Endothelial cell of umbilical vein (primary cell): ENCODE measurements at regions not wholly inside any gene's neighbourhood (a gene's known extent, or its start where the extent isn't known, plus 50 kb on each side); places are given as distances from the start of the nearest gene placed in this dataset.

Experiments used
- BruUV-seq: library from RNA; stranded (reverse); fragments of 400-500 nt; replicated peaks from 2 replicates; lab custom pipeline; 2021; lab: Mats Ljungman, UMichigan
- CTCF ChIA-PET: fragments of 300-600, 350-600 bp; sonication (Branson Sonifier 250); formaldehyde crosslinking; loops from one replicate; lab custom pipeline; 2021; ENCODE audit warnings: antibody characterized with exemption, inconsistent platforms; lab: Charles Lee
- POLR2A ChIA-PET: fragments of 300-600, 350-600 bp; sonication (Branson Sonifier 250); formaldehyde crosslinking; loops from one replicate; lab custom pipeline; 2021; ENCODE audit warnings: antibody characterized with exemption, inconsistent platforms; lab: Charles Lee
- DNase-seq: peaks from one replicate; pipeline ENCODE4 v3.0.0-alpha.2; 2011; ENCODE audit warnings: low read depth, low spot score
- FAIRE-seq: peaks from 2 replicates; lab custom pipeline; 2011; peaks lifted over from hg19 to GRCh38; lab: Jason Lieb, UNC
- H2AFZ ChIP-seq: 2 replicates; pipeline ENCODE4 v1.6.0; 2012; ENCODE audit warnings: low read depth, low read length, control low read depth, inconsistent platforms
- H3K27ac ChIP-seq: 2 replicates; pipeline ENCODE4 v1.5.1; 2011; ENCODE audit warnings: low read depth, mild to moderate bottlenecking, control low read depth, low read length, moderate library complexity; ENCODE audit not compliant: insufficient read depth
- H3K27me3 ChIP-seq, 2 experiments: 2 replicates each; pipeline versions ENCODE4 v1.6.0 to v1.6.1; 2011; ENCODE audit warnings: low read length in 2 of 2, mixed read lengths in 1 of 2; ENCODE audit not compliant: control insufficient read depth in 2 of 2, insufficient read depth in 2 of 2
- H3K36me3 ChIP-seq, 2 experiments: 2 replicates in 1 of 2; 3 replicates in 1 of 2; pipeline ENCODE4 v1.5.1; 2011; ENCODE audit warnings: low read length in 2 of 2, mild to moderate bottlenecking in 1 of 2, moderate library complexity in 1 of 2; ENCODE audit not compliant: control insufficient read depth in 2 of 2, insufficient read depth in 2 of 2; ENCODE audit errors: extremely low read depth in 1 of 2
- H3K4me1 ChIP-seq: 3 replicates; pipeline ENCODE4 v1.5.1; 2011; ENCODE audit warnings: mild to moderate bottlenecking, low read length; ENCODE audit not compliant: control insufficient read depth, insufficient read depth; ENCODE audit errors: extremely low read depth
- H3K4me2 ChIP-seq: 2 replicates; pipeline ENCODE4 v1.6.1; 2011; ENCODE audit warnings: low read length, control low read depth, mixed read lengths; ENCODE audit not compliant: insufficient read depth
- H3K4me3 ChIP-seq, 3 experiments: fragments of 200-600 bp in 1 of 3; sonication (generic), shearing (Covaris generic) in 1 of 3; replicated peaks in 1 of 3; 2 replicates each; pipeline ENCODE4 v1.5.1; 2011 to 2016; ENCODE audit warnings: control low read depth in 3 of 3, low read length in 3 of 3, mild to moderate bottlenecking in 2 of 3, inconsistent platforms in 1 of 3, low read depth in 1 of 3, moderate library complexity in 1 of 3; ENCODE audit not compliant: insufficient read depth in 1 of 3
- H3K79me2 ChIP-seq: 2 replicates; pipeline ENCODE4 v1.6.0; 2012; ENCODE audit warnings: low read length, inconsistent platforms; ENCODE audit not compliant: control insufficient read depth, insufficient read depth
- H3K9ac ChIP-seq: replicated peaks from 2 replicates; pipeline ENCODE3; 2011; ENCODE audit warnings: low read length, control low read depth; ENCODE audit not compliant: insufficient read depth; ENCODE audit errors: extremely low read depth
- H3K9me1 ChIP-seq: replicated peaks from 3 replicates; pipeline ENCODE4 v1.6.0; 2011; ENCODE audit warnings: mild to moderate bottlenecking, low read length; ENCODE audit not compliant: control insufficient read depth, insufficient read depth; ENCODE audit errors: extremely low read depth
- H3K9me3 ChIP-seq: replicated peaks from 2 replicates; pipeline ENCODE4 v1.5.1; 2012; ENCODE audit warnings: low read length, inconsistent platforms; ENCODE audit not compliant: control insufficient read depth, insufficient read depth
- H4K20me1 ChIP-seq: replicated peaks from 2 replicates; pipeline ENCODE3; 2011; ENCODE audit warnings: mild to moderate bottlenecking, low read length; ENCODE audit not compliant: control insufficient read depth, insufficient read depth; ENCODE audit errors: extremely low read depth
- CTCF ChIP-seq, 2 donors: IDR thresholded peaks; 1 replicate in 1 of 2; 2 replicates in 1 of 2; pipeline ENCODE4 v1.5.1; 2011; ENCODE audit warnings: low read length in 2 of 2, mild to moderate bottlenecking in 2 of 2, moderate library complexity in 2 of 2, control low read depth in 1 of 2, inconsistent platforms in 1 of 2, low read depth in 1 of 2; ENCODE audit not compliant: insufficient read depth in 1 of 2; ENCODE audit errors: extremely low read depth in 1 of 2
- EZH2 ChIP-seq: IDR thresholded peaks from 2 replicates; pipeline ENCODE4 v1.6.1; 2012; ENCODE audit warnings: borderline replicate concordance, low read depth, mild to moderate bottlenecking, moderate library complexity, low read length, inconsistent platforms; ENCODE audit not compliant: severe bottlenecking
- FOS ChIP-seq: IDR thresholded peaks from 2 replicates; pipeline ENCODE4 v1.6.1; 2011; ENCODE audit warnings: mild to moderate bottlenecking, low read length, moderate library complexity, borderline replicate concordance; ENCODE audit not compliant: insufficient read depth
- GATA2 ChIP-seq: IDR thresholded peaks from 2 replicates; pipeline ENCODE4 v1.7.0; 2011; ENCODE audit warnings: low read depth, mild to moderate bottlenecking, moderate library complexity, mixed read lengths, low read length; ENCODE audit not compliant: insufficient read length, insufficient read depth
- JUN ChIP-seq: IDR thresholded peaks from 2 replicates; pipeline ENCODE4 v1.6.1; 2011; ENCODE audit warnings: borderline replicate concordance, low read depth; ENCODE audit not compliant: insufficient read length, insufficient read depth
- MAX ChIP-seq: IDR thresholded peaks from 2 replicates; pipeline ENCODE4 v1.6.1; 2011; ENCODE audit not compliant: insufficient read depth, insufficient read length
- MYC ChIP-seq: IDR thresholded peaks from one replicate; pipeline ENCODE4 v1.6.1; 2011; ENCODE audit warnings: mild to moderate bottlenecking, low read depth, low read length
- POLR2A ChIP-seq: IDR thresholded peaks from 2 replicates; pipeline ENCODE4 v1.6.1; 2012; ENCODE audit warnings: low read depth, mild to moderate bottlenecking, control low read depth, low read length
- POLR2AphosphoS5 ChIP-seq: IDR thresholded peaks from 2 replicates; pipeline ENCODE4 v1.6.1; 2012; ENCODE audit warnings: low read depth, mild to moderate bottlenecking, control low read depth, low read length, moderate library complexity; ENCODE audit not compliant: insufficient read depth
- dilution Hi-C: fragments of 300-500 bp; cut with MboI; formaldehyde crosslinking; loops from one replicate; pipeline ENCODE4 v1.15.0; 2019; ENCODE audit warnings: low sequenced_read_pairs; ENCODE audit not compliant: extremely low pct_ligation_motif_present
- intact Hi-C: fragments of 100-400 bp; cut with micrococcal nuclease; formaldehyde crosslinking; loops from one replicate; pipeline ENCODE4 v1.10.0; 2022

GRCh38 chr12:41888285-41888684 is 256.4 kb downstream of the GXYLT1 start:
- H3K36me3 ChIP-seq, result no peaks in the 10 kb centered on the region
- no peak for FAIRE-seq
- H3K9me1 ChIP-seq, result no peaks in the 10 kb centered on the region
- H3K9ac ChIP-seq, result no peak overlapping the region
- H3K4me1 ChIP-seq, result no peaks in the 10 kb centered on the region
- H3K9me3 ChIP-seq, result no peaks in the 10 kb centered on the region
- ChIA-PET POLR2A (no interaction called here), CTCF (no interaction called here)
- H3K79me2 ChIP-seq, result no peaks in the 10 kb centered on the region
- BruUV-seq, result no TSS peak
- intact Hi-C loops (no loop called here), dilution Hi-C loops (no loop called here)
- TF ChIP-seq MAX, result no peak
- TF ChIP-seq FOS, result no peak
- TF ChIP-seq EZH2, result no peak
- TF ChIP-seq JUN, result no peak
- no peak for TF ChIP-seq MYC
- no peak for TF ChIP-seq POLR2A
- TF ChIP-seq CTCF (IDR thresholded peaks at IDR 0.05; ENCODE audit: extremely low read depth in 1 of 2, insufficient read depth in 1 of 2, low read depth in 1 of 2, low read length in 2 of 2), result no peak
- no peak for TF ChIP-seq POLR2AphosphoS5
- no peak for TF ChIP-seq GATA2
- H2AFZ ChIP-seq, result no peak overlapping the region
- no peaks in the 10 kb centered on the region for H3K27me3 ChIP-seq
- no peak overlapping the region for H3K27ac ChIP-seq
- no peak overlapping the region for H3K4me2 ChIP-seq
- no peak overlapping the region for H3K4me3 ChIP-seq
- DNase-seq, result no peak
- H4K20me1 ChIP-seq, result no peaks in the 10 kb centered on the region
